ENCODE measurements at regions not wholly inside any gene's neighbourhood (a gene's known extent, or its start where the extent isn't known, plus 50 kb on each side); places are given as distances from the start of the nearest gene placed in this dataset.

GRCh38 chr1:177377866-177378265, 207.1 kb downstream of the BRINP2 start:
- no peak overlapping the region for H3K4me3 ChIP-seq
- H3K36me3 ChIP-seq (replicated peaks in 1 of 2): no peaks in the 10 kb centered on the region
- intact Hi-C loops (cut with DNase I): no loop called here
- 57 to 79% (median 68%) methylated on average over 2 of the region's 2 CpGs for WGBS, 4 donors
- no peak for DNase-seq
- TF ChIP-seq POLR2A (IDR thresholded peaks at IDR 0.05): no peak
- no peak for TF ChIP-seq CTCF (IDR thresholded peaks at IDR 0.05)
- H3K27ac ChIP-seq: no peak overlapping the region
- no peaks in the 10 kb centered on the region for H3K4me1 ChIP-seq (replicated peaks in 1 of 2)
- no peaks in the 10 kb centered on the region for H3K27me3 ChIP-seq
- no peaks in the 10 kb centered on the region for H3K9me3 ChIP-seq (replicated peaks in 1 of 3)

- H3K4me1 ChIP-seq (replicated peaks in 1 of 2): no peaks in the 10 kb centered on the region
Measured at GRCh38 chr1:177368255-177368654, 197.5 kb downstream of the BRINP2 start.

DNA sequence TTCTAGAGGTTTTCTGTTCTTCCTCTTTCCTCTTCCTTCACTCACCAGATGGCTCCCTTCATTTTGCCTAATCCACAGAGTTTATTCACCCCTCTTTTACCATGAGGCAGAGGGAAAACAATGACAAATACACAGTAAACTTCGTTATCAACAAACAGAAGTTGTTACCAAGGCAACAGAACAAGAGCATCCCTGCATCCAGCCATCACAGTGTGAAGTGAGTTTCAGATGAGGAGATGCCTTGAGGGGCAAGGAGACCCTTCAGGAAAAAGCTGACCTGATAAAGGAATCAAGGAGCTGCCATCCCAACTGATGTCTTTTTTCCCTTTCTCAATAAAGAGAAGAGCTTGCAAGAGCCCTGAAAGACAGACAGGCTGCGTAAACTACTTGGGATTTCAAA, 195.3 kb downstream of the BRINP2 start:
- intact Hi-C loops (cut with DNase I): no loop called here
- Histone ChIP-seq H3K27me3 (no peaks in the 10 kb centered on the region), H3K4me1 (replicated peaks in 1 of 2) (no peaks in the 10 kb centered on the region), H3K9me3 (replicated peaks in 1 of 3) (no peaks in the 10 kb centered on the region), H3K27ac (no peak overlapping the region), H3K36me3 (replicated peaks in 1 of 2) (no peaks in the 10 kb centered on the region), H3K4me3 (no peak overlapping the region)
- DNase-seq: no peak
- WGBS, 4 donors: 60 to 69% (median 66%) methylated on average over 2 of the region's 2 CpGs
- no peak for TF ChIP-seq CTCF (IDR thresholded peaks at IDR 0.05)
- no peak for TF ChIP-seq POLR2A (IDR thresholded peaks at IDR 0.05)

More at GRCh38 chr1:177368255-177368654, 197.5 kb downstream of the BRINP2 start:
- no peaks in the 10 kb centered on the region for H3K27me3 ChIP-seq
- no peak overlapping the region for H3K27ac ChIP-seq
- no peak overlapping the region for H3K4me3 ChIP-seq
- TF ChIP-seq CTCF (IDR thresholded peaks at IDR 0.05): no peak
- no peak for TF ChIP-seq POLR2A (IDR thresholded peaks at IDR 0.05)
- no peaks in the 10 kb centered on the region for H3K36me3 ChIP-seq (replicated peaks in 1 of 2)
- intact Hi-C loops (cut with DNase I): no loop called here
- no peaks in the 10 kb centered on the region for H3K9me3 ChIP-seq (replicated peaks in 1 of 3)
- no peak for DNase-seq

DNA sequence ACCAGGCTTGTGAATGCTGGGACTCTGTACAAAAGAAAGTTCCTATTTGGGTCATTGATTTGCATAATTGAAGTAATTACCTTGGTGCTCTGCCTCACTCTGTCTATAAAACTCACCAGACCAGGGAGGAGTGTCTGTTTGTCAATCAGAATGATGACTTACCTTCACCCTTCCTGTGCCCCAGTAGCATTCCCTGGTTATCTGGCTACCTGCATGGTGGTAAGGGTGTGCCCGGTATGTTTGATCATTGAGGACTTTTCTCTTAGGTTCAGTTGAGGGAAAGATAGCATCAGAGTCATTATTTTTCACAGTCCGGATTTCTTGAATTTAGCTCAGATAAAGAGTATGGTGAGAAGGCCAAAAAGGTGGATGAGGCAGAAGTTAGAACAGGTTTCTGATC, 190.0 kb downstream of the BRINP2 start:
- DNase-seq: no peak
- intact Hi-C loops (cut with DNase I): no loop called here
- TF ChIP-seq CTCF (IDR thresholded peaks at IDR 0.05) (no peak), POLR2A (IDR thresholded peaks at IDR 0.05) (no peak)
- WGBS, 4 donors: 87 to 93% (median 91%) methylated on average over 2 of the region's 2 CpGs
- H3K4me1 ChIP-seq (replicated peaks in 1 of 2): no peaks in the 10 kb centered on the region
- H3K27ac ChIP-seq: no peak overlapping the region
- no peaks in the 10 kb centered on the region for H3K27me3 ChIP-seq
- H3K4me3 ChIP-seq: no peak overlapping the region
- no peaks in the 10 kb centered on the region for H3K9me3 ChIP-seq (replicated peaks in 1 of 3)
- H3K36me3 ChIP-seq (replicated peaks in 1 of 2): no peaks in the 10 kb centered on the region

Data from adrenal gland (tissue), 9 donors.